Neural cell (in vitro differentiated cells): ENCODE measurements at regions not wholly inside any gene's neighbourhood (a gene's known extent, or its start where the extent isn't known, plus 50 kb on each side); places are given as distances from the start of the nearest gene placed in this dataset.

Experiments
- H2AFZ ChIP-seq: fragments of 200-600, 300-800 bp; sonication (generic), shearing (Covaris generic); 2 replicates; pipeline ENCODE4 v1.6.0; 2014; ENCODE audit warnings: low read depth, mild to moderate bottlenecking, antibody characterized with exemption, low read length, moderate library complexity
- H3F3A ChIP-seq: fragments of 200-600 bp; shearing (Covaris generic); 2 replicates; pipeline ENCODE4 v1.6.1; 2016; ENCODE audit warnings: mild to moderate bottlenecking, moderate library complexity, mixed read lengths, antibody characterized with exemption, low read length; ENCODE audit not compliant: insufficient read depth, poor library complexity, severe bottlenecking
- H3K27ac ChIP-seq: fragments of 200-600, 300-800 bp; sonication (generic), shearing (Covaris generic); 2 replicates; pipeline ENCODE4 v1.5.1; 2014; ENCODE audit warnings: mild to moderate bottlenecking, low read length, moderate library complexity
- H3K27me3 ChIP-seq: fragments of 300-800, 200-600 bp; sonication (generic), shearing (Covaris generic); 2 replicates; pipeline ENCODE4 v1.6.0; 2014; ENCODE audit warnings: mild to moderate bottlenecking, low read depth, low read length, moderate library complexity; ENCODE audit not compliant: insufficient read depth
- H3K36me3 ChIP-seq: fragments of 300-800, 200-600 bp; sonication (generic), shearing (Covaris generic); 2 replicates; pipeline ENCODE4 v1.5.1; 2014; ENCODE audit warnings: mild to moderate bottlenecking, antibody characterized with exemption, low read length, moderate library complexity; ENCODE audit not compliant: insufficient read depth
- H3K4me2 ChIP-seq: fragments of 300-800, 200-600 bp; sonication (generic), shearing (Covaris generic); 2 replicates; pipeline ENCODE4 v1.6.0; 2014; ENCODE audit warnings: mild to moderate bottlenecking, low read length
- H3K4me3 ChIP-seq: fragments of 300-800, 200-600 bp; sonication (generic), shearing (Covaris generic); 2 replicates; pipeline ENCODE4 v1.5.1; 2014; ENCODE audit warnings: mild to moderate bottlenecking, low read length, moderate library complexity
- H3K79me2 ChIP-seq: fragments of 200-600 bp; shearing (Covaris generic); replicated peaks from 2 replicates; pipeline ENCODE4 v1.6.0; 2014; ENCODE audit warnings: mild to moderate bottlenecking, low read length, moderate library complexity; ENCODE audit not compliant: insufficient read depth
- H3K9ac ChIP-seq: fragments of 300-800, 200-600 bp; sonication (generic), shearing (Covaris generic); 2 replicates; pipeline ENCODE4 v1.6.1; 2016; ENCODE audit warnings: mild to moderate bottlenecking, low read length, mixed read lengths
- H3K9me2 ChIP-seq: fragments of 200-600 bp; shearing (Covaris generic); 2 replicates; pipeline ENCODE4 v1.6.1; 2016; ENCODE audit warnings: mild to moderate bottlenecking, low read length, mixed read lengths; ENCODE audit not compliant: insufficient read depth
- H3K9me3 ChIP-seq: fragments of 200-600, 300-800 bp; sonication (generic), shearing (Covaris generic); 2 replicates; pipeline ENCODE4 v1.6.1; 2016; ENCODE audit warnings: mild to moderate bottlenecking, mixed run types, low read length, moderate library complexity, mixed read lengths
- H4K20me1 ChIP-seq: fragments of 200-600 bp; shearing (Covaris generic); 2 replicates; pipeline ENCODE4 v1.6.1; 2016; ENCODE audit warnings: mild to moderate bottlenecking, mixed run types; ENCODE audit not compliant: insufficient read depth
- CTCF ChIP-seq: fragments of 450-650 bp; IDR thresholded peaks from 2 replicates; pipeline ENCODE4 v1.5.1; 2014; ENCODE audit warnings: antibody characterized with exemption, mild to moderate bottlenecking, moderate library complexity; ENCODE audit not compliant: poor library complexity, severe bottlenecking
- EP300 ChIP-seq: fragments of 450-650 bp; conservative IDR thresholded peaks from 2 replicates; pipeline ENCODE4 v1.6.1; 2014; ENCODE audit warnings: antibody characterized with exemption, mild to moderate bottlenecking, moderate library complexity; ENCODE audit not compliant: poor library complexity, severe bottlenecking
- EZH2 ChIP-seq: fragments of 200-600, 300-800 bp; shearing (Covaris generic), sonication (generic); IDR thresholded peaks from 2 replicates; pipeline ENCODE4 v1.6.1; 2014; ENCODE audit warnings: antibody characterized with exemption, low read length, borderline replicate concordance, mild to moderate bottlenecking; ENCODE audit not compliant: insufficient read depth, poor library complexity, severe bottlenecking
- MXI1 ChIP-seq: fragments of 450-650 bp; conservative IDR thresholded peaks from 2 replicates; pipeline ENCODE4 v1.6.1; 2014; ENCODE audit warnings: antibody characterized with exemption, mild to moderate bottlenecking; ENCODE audit not compliant: poor library complexity, severe bottlenecking
- POLR2AphosphoS5 ChIP-seq: IDR thresholded peaks from 2 replicates; pipeline ENCODE4 v1.6.1; 2012
- RAD21 ChIP-seq: fragments of 450-650 bp; conservative IDR thresholded peaks from 2 replicates; pipeline ENCODE4 v1.6.1; 2014; ENCODE audit warnings: antibody characterized with exemption, mild to moderate bottlenecking, moderate library complexity
- SMC3 ChIP-seq: fragments of 450-650 bp; conservative IDR thresholded peaks from 2 replicates; pipeline ENCODE4 v1.6.1; 2014; ENCODE audit warnings: antibody characterized with exemption, mild to moderate bottlenecking, moderate library complexity; ENCODE audit not compliant: poor library complexity
- TAF1 ChIP-seq: IDR thresholded peaks from 2 replicates; pipeline ENCODE4 v1.6.1; 2012; ENCODE audit warnings: low read depth
- TF ChIP-seq, protein P1 (sequence below): IDR thresholded peaks from 2 replicates; pipeline ENCODE4 v1.6.1; 2012; ENCODE audit warnings: borderline replicate concordance

- no peaks in the 10 kb centered on the region for H4K20me1 ChIP-seq
- no peaks in the 10 kb centered on the region for H3F3A ChIP-seq
- H3K9me3 ChIP-seq, result no peaks in the 10 kb centered on the region
- no peak overlapping the region for H3K9ac ChIP-seq
- no peaks in the 10 kb centered on the region for H3K9me2 ChIP-seq
- no peaks in the 10 kb centered on the region for H3K36me3 ChIP-seq
- TF ChIP-seq MXI1 (no peak), CTCF (no peak), RAD21 (no peak), TAF1 (no peak), EP300 (no peak)
- TF ChIP-seq, protein P1, sequence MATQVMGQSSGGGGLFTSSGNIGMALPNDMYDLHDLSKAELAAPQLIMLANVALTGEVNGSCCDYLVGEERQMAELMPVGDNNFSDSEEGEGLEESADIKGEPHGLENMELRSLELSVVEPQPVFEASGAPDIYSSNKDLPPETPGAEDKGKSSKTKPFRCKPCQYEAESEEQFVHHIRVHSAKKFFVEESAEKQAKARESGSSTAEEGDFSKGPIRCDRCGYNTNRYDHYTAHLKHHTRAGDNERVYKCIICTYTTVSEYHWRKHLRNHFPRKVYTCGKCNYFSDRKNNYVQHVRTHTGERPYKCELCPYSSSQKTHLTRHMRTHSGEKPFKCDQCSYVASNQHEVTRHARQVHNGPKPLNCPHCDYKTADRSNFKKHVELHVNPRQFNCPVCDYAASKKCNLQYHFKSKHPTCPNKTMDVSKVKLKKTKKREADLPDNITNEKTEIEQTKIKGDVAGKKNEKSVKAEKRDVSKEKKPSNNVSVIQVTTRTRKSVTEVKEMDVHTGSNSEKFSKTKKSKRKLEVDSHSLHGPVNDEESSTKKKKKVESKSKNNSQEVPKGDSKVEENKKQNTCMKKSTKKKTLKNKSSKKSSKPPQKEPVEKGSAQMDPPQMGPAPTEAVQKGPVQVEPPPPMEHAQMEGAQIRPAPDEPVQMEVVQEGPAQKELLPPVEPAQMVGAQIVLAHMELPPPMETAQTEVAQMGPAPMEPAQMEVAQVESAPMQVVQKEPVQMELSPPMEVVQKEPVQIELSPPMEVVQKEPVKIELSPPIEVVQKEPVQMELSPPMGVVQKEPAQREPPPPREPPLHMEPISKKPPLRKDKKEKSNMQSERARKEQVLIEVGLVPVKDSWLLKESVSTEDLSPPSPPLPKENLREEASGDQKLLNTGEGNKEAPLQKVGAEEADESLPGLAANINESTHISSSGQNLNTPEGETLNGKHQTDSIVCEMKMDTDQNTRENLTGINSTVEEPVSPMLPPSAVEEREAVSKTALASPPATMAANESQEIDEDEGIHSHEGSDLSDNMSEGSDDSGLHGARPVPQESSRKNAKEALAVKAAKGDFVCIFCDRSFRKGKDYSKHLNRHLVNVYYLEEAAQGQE, result no peak
- no peak overlapping the region for H3K4me2 ChIP-seq
- no peak overlapping the region for H3K4me3 ChIP-seq
- H3K27me3 ChIP-seq, result no peaks in the 10 kb centered on the region
- no peak overlapping the region for H2AFZ ChIP-seq
- no peaks in the 10 kb centered on the region for H3K79me2 ChIP-seq
- H3K27ac ChIP-seq, result no peak overlapping the region
Observed at GRCh38 chr1:91621360-91621759, 120.7 kb downstream of the CDC7 start.

DNA sequence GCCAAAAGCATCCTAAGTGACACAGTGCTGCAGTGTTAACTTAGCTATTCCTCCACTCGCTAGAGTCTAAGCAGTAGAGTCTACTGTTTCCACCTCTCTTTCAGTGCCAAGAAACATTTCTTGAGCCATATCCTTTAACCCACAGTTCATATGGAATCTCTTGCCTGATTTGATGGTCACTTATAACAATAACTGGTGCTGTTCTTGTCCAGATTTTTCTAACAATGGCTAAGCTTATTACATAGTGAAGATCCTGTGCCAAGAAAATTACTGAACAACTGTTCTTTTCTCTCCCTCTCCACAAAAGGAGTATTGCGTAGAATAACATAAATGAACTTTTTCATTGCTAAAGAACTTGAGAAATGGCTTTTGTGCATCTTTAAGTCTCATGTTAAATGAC is 121.3 kb downstream of the CDC7 start:
- Histone ChIP-seq H3F3A (no peaks in the 10 kb centered on the region), H3K27me3 (no peaks in the 10 kb centered on the region), H3K36me3 (no peaks in the 10 kb centered on the region), H4K20me1 (no peaks in the 10 kb centered on the region), H3K9me3 (no peaks in the 10 kb centered on the region), H3K4me2 (no peak overlapping the region), H3K79me2 (no peaks in the 10 kb centered on the region), H3K9me2 (no peaks in the 10 kb centered on the region), H2AFZ (no peak overlapping the region), H3K4me3 (no peak overlapping the region), H3K27ac (no peak overlapping the region), H3K9ac (no peak overlapping the region)
- TF ChIP-seq, protein P1, result no peak
- TF ChIP-seq POLR2AphosphoS5 (no peak), RAD21 (no peak), EP300 (no peak), EZH2 (no peak), CTCF (no peak), MXI1 (no peak), SMC3 (no peak), TAF1 (no peak)
